ENCODE measurements at regions not wholly inside any gene's neighbourhood (a gene's known extent, or its start where the extent isn't known, plus 50 kb on each side); places are given as distances from the start of the nearest gene placed in this dataset.

DNA sequence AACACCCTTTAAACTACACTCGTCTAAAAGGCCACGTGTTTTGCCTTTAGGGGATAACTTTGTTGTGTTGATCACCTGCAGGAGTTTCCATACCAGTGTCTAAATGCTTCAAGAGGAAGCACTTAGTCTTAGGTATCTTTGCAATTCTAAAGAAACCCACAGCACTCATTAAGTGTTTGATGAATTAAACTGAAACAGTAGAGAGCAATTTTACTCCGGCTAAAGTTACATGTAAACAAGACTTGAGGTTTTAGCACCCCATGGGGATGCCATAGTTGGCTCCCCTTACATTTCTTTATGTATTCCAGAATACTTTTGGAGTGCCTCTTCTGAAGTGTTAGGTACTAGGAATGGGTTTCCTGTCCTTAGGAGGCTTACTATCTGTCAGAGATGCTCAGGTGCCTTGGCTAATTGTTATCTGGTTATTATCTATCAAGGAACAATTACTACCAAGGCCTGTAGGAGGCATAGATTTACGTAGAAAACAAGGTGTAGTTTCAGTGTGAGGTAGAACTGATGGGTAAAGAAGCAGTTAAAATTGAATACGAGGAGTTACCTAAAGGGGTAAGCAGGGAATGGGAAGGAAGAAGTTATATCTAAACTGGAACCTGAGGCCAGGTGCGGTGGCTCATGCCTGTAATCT is 176.8 kb upstream of the SAMSN1 start:
- no peak for DNase-seq (ENCODE audit: low spot score)

DNA sequence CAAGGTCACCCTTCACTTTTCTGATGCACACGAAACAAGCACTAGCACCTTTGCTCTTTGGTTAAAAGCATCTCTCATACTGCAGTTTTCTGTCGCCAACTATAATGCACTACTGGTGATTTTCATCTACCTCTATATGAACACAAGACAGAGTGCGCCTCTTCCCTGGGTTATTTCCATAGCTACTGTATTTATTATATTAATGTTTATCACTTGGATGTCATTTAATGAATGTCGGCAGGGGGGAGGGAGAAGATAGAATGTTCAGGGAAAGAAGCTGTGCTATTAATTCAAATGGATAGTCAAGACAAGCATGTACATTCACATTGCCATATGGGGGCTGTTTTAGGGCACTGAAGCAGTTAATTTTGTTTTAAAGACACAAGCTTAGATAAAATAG is 174.1 kb upstream of the SAMSN1 start:
- no peak for DNase-seq (ENCODE audit: low spot score)

DNA sequence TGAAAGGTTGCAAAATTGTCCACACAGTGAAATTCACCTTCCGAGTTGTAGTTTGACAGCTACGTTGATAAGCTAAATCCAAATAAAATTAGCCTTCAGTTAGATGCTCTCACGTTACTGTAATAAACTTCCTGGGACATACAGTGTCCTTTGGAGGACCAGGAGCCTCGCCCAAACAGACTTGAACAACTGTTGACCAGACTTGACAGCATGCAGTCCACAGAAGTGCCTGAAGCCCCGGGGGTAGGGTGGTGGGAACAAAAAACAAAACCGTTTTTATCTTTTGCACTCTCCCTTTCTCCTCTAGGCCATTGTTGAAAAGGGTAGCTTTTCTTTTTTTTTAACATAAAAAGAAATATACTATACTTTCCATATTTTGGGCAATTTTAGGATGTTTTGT is 172.8 kb upstream of the SAMSN1 start:
- DNase-seq (ENCODE audit: low spot score): no peak

GRCh38 chr21:14716761-14717396 is 170.8 kb upstream of the SAMSN1 start:
- no peak for DNase-seq (ENCODE audit: low spot score)

- DNase-seq (ENCODE audit: low spot score): no peak
Measured at GRCh38 chr21:14713109-14713508, 167.0 kb upstream of the SAMSN1 start.

- no peak for DNase-seq (ENCODE audit: low spot score)
Measured at GRCh38 chr21:14712121-14712715, 166.1 kb upstream of the SAMSN1 start.

DNA sequence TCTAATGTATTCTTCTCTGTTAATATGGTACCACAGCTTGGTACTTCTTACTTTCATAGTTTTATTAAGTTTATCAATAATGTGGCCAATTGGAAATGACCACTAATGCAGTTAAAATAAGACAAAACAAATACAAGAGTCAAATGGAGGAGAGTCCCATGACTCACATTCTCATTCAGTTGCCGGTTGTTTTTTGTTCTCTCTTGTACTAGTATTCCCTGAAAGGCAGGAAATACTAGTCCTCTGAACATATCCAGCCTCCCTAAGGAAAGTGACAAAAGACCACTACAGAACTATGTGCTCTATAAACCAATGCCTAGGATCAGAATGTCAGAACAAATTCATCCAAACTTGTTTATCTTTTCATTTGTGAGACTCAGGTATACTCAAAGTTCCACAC is 165.2 kb upstream of the SAMSN1 start:
- no peak for DNase-seq (ENCODE audit: low spot score)

- DNase-seq (ENCODE audit: low spot score): no peak
Measured at GRCh38 chr21:14707511-14708020, 161.5 kb upstream of the SAMSN1 start.

DNA sequence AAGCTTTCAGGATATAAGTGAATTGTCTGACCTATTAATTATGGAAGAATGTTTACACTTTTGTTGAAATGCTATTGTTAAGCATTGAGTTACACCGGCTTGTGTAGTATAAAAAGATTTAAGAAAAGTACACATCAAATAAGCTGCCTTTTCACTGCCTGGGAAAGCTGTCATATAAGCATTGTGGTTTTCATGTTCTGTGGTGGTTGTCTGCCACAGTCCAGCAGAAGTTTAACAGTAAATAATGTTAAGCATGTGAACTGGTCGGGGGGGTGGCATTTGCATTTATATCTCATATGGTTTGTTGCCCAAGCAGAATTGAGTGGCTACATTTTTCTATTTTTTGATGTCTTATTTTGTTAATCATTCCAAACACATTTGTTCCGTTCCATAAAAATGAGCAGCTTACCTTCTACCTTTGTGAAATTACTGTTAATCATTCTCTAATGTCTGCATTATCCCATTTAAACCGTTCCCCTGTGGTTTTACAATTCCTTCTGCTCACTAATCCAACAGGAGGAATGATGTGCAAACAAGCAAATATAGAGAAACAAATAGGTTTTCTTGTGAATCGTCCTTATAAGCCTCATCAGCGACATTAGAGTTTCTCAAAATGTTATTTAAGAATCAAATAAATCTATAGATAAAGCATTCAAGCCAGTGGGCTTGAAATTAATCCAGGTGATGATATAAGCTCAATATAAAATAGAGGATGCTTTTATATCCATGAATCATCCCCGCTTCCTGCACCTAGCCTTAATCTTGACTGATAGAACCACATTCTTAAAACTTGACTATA is 160.8 kb upstream of the SAMSN1 start:
- DNase-seq (ENCODE audit: low spot score): no peak

GRCh38 chr21:14699433-14700407 is 153.6 kb upstream of the SAMSN1 start:
- no peak for DNase-seq (ENCODE audit: low spot score)

GRCh38 chr21:14697769-14698168 is 151.7 kb upstream of the SAMSN1 start:
- no peak for DNase-seq (ENCODE audit: low spot score)

DNA sequence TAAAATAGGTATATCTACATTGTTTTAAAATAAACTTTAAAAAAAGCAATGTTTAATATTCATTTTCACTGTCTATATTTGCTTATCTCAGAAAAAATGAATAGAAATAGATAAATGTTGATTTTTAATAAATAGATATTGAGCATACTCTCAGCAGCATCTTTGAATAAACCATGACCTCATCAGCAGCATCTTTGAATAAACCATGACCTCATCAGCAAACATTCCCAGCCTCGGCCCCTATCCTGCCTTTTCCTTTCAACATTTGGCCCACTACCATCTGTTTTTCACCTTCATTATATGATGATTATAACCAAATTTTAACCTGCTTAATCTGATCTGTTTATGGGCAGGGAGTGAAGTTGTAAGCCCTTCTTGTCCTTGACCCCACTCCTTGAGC is 148.7 kb upstream of the SAMSN1 start:
- DNase-seq (ENCODE audit: low spot score): no peak

- no peak for DNase-seq (ENCODE audit: low spot score)
Measured at GRCh38 chr21:14693997-14694396, 147.9 kb upstream of the SAMSN1 start.

- peak; percentile 56 for DNase-seq (ENCODE audit: low spot score)
Measured at GRCh38 chr21:14691914-14692313, 145.8 kb upstream of the SAMSN1 start.

DNA sequence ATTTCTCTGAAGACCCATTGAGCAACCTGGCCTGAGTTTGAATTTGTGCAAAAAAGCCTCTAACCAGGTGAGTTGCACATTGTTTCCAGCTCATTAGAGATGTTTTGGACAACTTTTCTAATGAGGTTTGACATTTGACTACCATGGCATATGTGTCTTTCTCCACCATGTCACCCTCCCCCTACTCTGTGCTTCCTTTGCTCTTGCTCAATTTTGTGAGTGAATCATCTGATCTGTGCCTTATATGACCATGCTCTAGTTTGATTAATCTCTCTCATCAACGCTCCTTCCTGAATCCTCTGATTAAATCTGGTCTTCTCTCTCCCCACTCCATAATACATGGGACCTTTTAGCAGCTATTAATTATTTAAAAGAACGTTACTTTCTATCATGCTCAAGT is 144.8 kb upstream of the SAMSN1 start:
- no peak for DNase-seq (ENCODE audit: low spot score)

GRCh38 chr21:14688936-14689335 is 142.8 kb upstream of the SAMSN1 start:
- DNase-seq (ENCODE audit: low spot score): no peak

DNA sequence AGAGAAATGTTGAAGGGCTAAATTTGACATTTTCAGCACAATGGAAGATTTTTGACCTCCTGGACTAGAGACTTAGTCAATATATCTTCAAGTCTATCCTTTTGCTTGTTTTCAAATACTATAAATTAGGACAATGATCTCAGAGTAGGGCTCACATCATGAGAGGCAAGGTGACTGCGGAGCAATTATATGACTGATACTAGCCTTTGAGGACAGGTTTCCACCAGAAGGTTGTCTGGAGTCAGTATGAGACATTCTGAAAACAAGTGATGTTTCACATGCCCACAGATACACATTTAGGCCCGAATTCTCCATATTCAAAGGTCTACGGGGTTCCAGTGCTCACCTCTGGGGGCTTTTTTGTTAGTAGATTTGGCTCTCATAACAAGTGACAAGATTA is 142.3 kb upstream of the SAMSN1 start:
- DNase-seq (ENCODE audit: low spot score): no peak

- DNase-seq (ENCODE audit: low spot score): no peak
Measured at GRCh38 chr21:14687268-14687625, 141.1 kb upstream of the SAMSN1 start.

DNA sequence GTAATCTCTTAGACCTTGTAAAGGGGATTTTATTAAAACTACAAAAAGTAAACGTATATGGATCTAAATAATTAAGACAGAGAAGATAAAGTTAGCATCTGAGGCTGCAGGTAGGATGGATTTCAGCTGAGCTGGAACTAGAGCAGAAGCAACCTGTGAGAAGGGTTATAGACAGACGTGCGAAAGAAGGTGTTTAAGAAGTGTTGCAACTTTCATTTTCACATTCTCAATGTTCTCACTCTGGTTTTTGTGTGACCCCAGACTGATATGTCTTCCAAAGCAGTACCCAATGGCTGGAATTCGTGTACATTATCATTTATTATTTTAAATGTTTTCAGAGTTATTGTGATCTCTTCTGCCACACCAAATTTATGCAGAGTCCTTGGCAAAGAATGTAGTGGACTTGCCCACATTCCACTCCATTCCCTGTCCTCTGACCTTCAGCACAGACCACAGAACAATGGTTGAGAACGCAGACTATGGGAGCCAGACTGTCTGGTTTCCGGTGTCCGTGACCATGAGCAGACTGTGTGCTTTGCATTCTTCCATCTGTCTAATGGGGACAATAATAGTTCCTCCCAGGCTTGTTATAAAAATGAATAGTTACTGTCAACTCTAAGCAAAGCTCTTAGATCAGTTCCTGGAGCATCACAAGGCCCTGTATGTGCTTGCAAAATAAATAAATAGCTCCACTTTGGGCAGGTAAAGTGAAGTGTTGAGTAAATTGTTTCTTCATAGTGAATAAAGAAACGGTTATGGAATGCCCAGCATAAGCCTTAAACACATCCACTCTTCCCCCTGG is 140.6 kb upstream of the SAMSN1 start:
- peak; percentile 31 for DNase-seq (ENCODE audit: low spot score)

GRCh38 chr21:14685568-14685967 is 139.5 kb upstream of the SAMSN1 start:
- DNase-seq (ENCODE audit: low spot score): peak; percentile 41

DNA sequence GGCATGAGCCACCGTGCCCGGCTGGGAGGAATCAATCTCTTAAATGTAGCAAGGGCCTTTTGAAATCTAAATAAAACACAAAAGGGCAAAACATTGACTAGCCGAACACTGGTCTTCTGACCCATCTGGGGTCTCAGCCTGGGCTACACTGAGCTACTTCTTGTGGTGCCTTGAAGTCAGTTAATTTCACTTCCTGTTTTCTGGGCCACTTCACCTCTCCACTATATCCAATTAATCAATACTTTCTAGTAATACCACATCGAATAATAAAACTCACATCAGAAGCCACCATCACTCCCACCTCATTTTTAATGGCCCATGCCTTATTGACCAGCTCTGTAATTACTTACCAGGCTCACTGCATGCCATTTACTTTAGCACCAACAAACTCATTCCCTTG is 138.0 kb upstream of the SAMSN1 start:
- peak; percentile 52 for DNase-seq (ENCODE audit: low spot score)

Data from NAMALWA (cell line).